ENCODE measurements at regions not wholly inside any gene's neighbourhood (a gene's known extent, or its start where the extent isn't known, plus 50 kb on each side); places are given as distances from the start of the nearest gene placed in this dataset.

DNA sequence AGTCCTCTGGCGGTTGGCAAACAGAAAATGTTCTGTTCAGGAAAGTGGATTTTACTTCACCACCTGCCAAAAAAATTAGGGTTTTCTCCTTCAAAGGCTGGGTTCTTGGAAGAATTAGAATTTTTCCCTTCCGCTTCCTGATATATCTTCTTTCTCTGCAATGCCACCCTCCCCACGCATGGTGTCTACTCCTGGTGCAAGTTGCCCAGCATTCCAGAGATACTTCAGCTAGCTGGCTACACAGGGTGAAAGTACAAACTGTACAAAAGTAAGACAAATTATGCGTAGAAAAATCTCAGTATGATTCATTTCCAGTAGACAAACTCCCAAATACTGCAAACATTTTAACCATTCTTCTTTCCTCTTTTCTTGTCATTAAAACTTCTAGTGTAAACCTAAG is 430.1 kb upstream of the ESRRG start:
- intact Hi-C loops (cut with micrococcal nuclease) = no loop called here
- Mint-ChIP-seq H3K36me3 (ENCODE audit: low read depth) (no peaks in the 10 kb centered on the region), H3K27me3 (no peaks in the 10 kb centered on the region), H3K4me1 (no peaks in the 10 kb centered on the region), H3K27ac (no peak overlapping the region), H3K4me3 (no peak overlapping the region), H3K9me3 (peaks cover 4% of the 10 kb centered on the region)
- TF ChIP-seq, protein P1, sequence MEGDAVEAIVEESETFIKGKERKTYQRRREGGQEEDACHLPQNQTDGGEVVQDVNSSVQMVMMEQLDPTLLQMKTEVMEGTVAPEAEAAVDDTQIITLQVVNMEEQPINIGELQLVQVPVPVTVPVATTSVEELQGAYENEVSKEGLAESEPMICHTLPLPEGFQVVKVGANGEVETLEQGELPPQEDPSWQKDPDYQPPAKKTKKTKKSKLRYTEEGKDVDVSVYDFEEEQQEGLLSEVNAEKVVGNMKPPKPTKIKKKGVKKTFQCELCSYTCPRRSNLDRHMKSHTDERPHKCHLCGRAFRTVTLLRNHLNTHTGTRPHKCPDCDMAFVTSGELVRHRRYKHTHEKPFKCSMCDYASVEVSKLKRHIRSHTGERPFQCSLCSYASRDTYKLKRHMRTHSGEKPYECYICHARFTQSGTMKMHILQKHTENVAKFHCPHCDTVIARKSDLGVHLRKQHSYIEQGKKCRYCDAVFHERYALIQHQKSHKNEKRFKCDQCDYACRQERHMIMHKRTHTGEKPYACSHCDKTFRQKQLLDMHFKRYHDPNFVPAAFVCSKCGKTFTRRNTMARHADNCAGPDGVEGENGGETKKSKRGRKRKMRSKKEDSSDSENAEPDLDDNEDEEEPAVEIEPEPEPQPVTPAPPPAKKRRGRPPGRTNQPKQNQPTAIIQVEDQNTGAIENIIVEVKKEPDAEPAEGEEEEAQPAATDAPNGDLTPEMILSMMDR (IDR thresholded peaks at IDR 0.05) = no peak
- POLR2A ChIA-PET = no interaction called here
- DNase-seq = no peak
- CTCF ChIA-PET = no interaction called here
- ATAC-seq (ENCODE audit: low read depth) = no peak

DNA sequence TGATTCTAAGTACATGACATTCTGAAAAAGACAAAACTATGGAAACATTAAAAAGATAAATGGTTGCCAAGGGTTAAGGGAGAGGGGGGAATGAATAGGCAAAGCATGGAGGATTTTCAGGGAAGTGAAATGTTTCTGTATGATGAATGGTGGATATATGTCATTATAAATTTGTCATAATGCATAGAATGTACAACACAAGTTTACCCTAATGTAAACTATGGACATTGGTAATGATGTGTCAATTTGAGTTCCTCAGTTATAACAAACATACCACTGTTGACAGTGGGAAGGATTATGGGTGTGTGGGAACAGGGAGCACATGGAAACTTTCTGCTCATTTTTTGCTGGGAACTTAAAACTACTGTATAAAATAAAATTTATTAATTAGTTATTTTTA is 427.1 kb upstream of the ESRRG start:
- POLR2A ChIA-PET = no interaction called here
- no peaks in the 10 kb centered on the region for H3K27me3 Mint-ChIP-seq

DNA sequence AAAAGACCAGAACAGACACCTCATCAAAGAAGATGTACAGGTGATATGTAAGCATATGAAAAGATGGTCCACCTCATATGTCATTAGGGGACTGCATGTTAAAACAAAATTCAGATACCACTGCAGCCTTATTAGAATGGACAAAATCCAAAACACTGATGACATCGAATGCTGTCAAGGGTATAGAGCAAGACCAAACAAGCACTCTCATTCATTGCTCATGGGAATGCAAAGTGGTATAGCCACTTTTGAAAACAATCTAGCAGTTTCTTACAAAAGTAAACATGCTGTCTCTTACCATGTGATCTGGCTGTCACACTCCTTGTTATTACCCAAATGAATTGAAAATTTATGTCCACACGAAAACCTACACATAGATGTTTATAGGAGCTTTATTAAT is 426.6 kb upstream of the ESRRG start:
- ChIA-PET CTCF (no interaction called here), POLR2A (no interaction called here)
- H3K4me3 Mint-ChIP-seq = no peak overlapping the region
- no peaks in the 10 kb centered on the region for H3K36me3 Mint-ChIP-seq (ENCODE audit: low read depth)
- H3K27me3 Mint-ChIP-seq = no peaks in the 10 kb centered on the region
- H3K4me1 Mint-ChIP-seq = no peaks in the 10 kb centered on the region
- no peak overlapping the region for H3K27ac Mint-ChIP-seq
- no peak for DNase-seq
- intact Hi-C loops (cut with micrococcal nuclease) = no loop called here
- no peak for ATAC-seq (ENCODE audit: low read depth)
- TF ChIP-seq, protein P1 (IDR thresholded peaks at IDR 0.05) = no peak
- H3K9me3 Mint-ChIP-seq = peaks cover 6% of the 10 kb centered on the region

More for the DNA sequence above, 427.1 kb upstream of the ESRRG start:
- no peak for DNase-seq
- no peak overlapping the region for H3K4me3 Mint-ChIP-seq
- no peak for ATAC-seq (ENCODE audit: low read depth)
- TF ChIP-seq, protein P1 (IDR thresholded peaks at IDR 0.05) = no peak
- peaks cover 6% of the 10 kb centered on the region for H3K9me3 Mint-ChIP-seq
- H3K27ac Mint-ChIP-seq = no peak overlapping the region
- H3K36me3 Mint-ChIP-seq (ENCODE audit: low read depth) = no peaks in the 10 kb centered on the region
- CTCF ChIA-PET = no interaction called here
- intact Hi-C loops (cut with micrococcal nuclease) = no loop called here
- H3K4me1 Mint-ChIP-seq = no peaks in the 10 kb centered on the region

DNA sequence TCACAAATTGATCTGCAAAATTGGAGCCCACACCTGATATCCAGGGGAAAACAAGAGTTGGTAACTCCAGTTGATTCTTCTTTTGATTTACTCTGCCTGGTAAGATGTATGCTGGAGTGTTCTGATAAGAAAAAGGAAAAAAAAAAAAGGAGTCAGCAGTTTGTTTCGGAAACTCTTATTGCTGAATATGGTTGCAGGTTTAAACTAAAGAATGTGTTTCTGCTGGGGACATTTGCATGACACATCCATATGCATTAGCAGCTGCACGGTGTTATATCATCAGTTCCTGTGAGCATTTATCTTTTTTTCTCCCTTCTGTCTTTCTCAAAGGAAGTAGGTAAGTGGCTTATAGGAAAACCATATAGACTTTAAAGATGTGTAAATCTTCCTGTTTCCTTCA is 418.5 kb upstream of the ESRRG start:
- no peak overlapping the region for H3K4me3 Mint-ChIP-seq
- CTCF ChIA-PET = no interaction called here
- POLR2A ChIA-PET = no interaction called here
- no peak for ATAC-seq (ENCODE audit: low read depth)
- no peak for DNase-seq
- intact Hi-C loops (cut with micrococcal nuclease) = no loop called here
- H3K9me3 Mint-ChIP-seq = no peaks in the 10 kb centered on the region
- no peaks in the 10 kb centered on the region for H3K36me3 Mint-ChIP-seq (ENCODE audit: low read depth)
- H3K27ac Mint-ChIP-seq = no peak overlapping the region
- H3K4me1 Mint-ChIP-seq = no peaks in the 10 kb centered on the region
- TF ChIP-seq, protein P1 (IDR thresholded peaks at IDR 0.05) = no peak
- peaks cover 31% of the 10 kb centered on the region for H3K27me3 Mint-ChIP-seq

DNA sequence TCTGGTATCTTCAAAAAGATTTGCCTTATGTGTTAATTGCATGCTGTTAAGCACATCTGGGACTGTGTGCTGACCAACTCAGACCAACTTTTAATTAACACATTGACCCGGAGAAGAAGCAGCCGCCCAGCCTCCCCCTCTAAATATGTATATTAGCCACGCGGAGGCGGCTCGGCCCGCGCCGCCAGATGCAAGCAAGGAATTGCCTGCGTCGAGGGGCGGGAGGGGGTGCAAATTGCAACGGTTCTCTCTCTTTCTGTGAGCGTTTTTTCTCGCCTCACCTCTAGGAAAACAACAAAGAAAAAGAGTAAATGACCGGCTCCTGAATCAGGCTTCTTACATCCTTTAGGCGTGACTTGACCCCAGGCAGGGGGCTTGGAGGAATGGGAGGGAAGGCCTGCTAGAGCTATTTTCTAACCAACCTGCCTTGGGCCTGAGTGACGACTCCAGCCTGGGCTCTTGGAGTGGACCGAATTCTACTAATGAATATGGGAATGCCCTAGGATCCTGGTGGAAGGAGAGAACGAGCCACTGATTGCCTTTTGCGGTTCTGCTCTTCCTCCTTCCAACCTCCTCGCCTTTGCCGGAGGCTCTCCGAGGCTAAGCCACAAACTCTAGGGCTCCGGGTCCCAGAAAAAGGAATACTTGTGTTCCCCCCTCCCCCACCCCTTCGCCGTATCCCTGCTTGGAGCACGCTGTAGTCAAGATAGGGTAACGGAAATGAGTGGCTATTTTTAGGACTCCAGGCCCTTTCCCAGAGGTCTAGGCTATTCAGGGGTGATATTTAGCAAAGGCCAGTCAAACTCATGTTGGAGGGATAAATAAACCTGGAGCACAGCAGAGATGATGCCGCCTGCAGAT is 417.0 kb upstream of the ESRRG start:
- ATAC-seq (ENCODE audit: low read depth) = no peak
- H3K4me3 Mint-ChIP-seq = no peak overlapping the region
- TF ChIP-seq, protein P1 (IDR thresholded peaks at IDR 0.05) = no peak
- CTCF ChIA-PET = no interaction called here
- no peaks in the 10 kb centered on the region for H3K36me3 Mint-ChIP-seq (ENCODE audit: low read depth)
- POLR2A ChIA-PET = no interaction called here
- peaks cover 2% of the 10 kb centered on the region for H3K4me1 Mint-ChIP-seq
- no peak for DNase-seq
- no peak overlapping the region for H3K27ac Mint-ChIP-seq
- peaks cover 41% of the 10 kb centered on the region for H3K27me3 Mint-ChIP-seq
- H3K9me3 Mint-ChIP-seq = no peaks in the 10 kb centered on the region
- intact Hi-C loops (cut with micrococcal nuclease) = no loop called here

All from activated B cell treated with CpG ODN at 0.5 μM for 24 hours (primary cell).